Amygdala (tissue), 56 donors: ENCODE measurements at regions not wholly inside any gene's neighbourhood (a gene's known extent, or its start where the extent isn't known, plus 50 kb on each side); places are given as distances from the start of the nearest gene placed in this dataset.

Source experiments
- DNase-seq, 56 donors: peaks; one replicate each; lab custom pipeline; 2025; lab: John Stamatoyannopoulos, UW

DNA sequence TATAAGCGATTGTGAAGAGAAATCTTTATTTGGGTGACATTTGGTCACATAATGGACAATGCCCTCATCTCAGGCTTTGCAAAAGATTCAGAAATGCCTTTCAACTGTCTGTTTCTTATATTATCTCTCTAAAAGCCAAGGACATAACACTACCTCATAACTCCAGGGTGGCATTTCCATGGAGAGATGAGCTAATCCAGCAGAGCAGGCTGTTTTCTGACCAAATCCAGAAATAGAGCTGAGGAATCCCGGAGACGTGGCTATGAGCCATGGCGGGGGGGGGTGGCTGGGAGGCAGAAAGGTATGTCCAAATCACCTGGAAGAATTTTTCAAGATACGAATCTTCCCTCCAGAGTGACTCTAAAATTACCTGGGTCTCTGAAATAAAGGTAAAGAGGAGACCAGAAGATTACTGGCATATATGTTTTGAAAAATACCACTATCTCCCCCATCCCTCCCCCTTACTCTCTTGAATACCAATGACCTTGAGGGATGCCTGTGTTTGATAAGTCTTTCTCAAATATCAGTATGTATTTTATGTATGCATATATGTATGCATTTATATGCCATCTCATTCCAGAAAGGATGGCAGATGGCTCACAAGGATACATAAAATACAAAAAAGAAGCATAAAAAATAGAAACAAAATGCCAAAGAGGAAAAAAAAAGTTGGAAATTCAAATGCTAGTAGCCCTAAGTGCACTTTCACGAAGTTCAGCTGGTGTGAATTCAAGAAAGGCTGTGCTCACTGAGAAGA lies 296.0 kb upstream of the MGAT5 start:
- DNase-seq = no peak

DNA sequence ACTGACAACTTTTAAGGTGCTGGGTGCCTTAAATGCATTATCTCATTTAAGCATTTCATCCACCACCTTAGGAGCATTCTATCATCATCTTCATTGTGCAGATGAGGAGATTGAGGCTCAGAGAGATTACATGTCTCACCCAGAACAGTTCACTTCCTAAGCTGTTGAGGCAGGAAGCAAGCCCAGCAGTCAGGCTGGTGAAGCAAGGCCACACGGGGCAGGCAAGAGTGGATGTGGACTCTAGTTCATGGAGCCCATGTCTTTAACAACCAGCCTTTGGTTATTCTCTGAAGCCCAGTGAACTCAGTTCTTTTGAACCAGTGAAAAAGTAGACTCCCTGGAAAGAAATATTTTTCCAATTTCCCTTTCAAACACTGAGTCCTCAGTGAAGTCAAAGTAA lies 294.8 kb upstream of the MGAT5 start:
- DNase-seq = no peak

DNA sequence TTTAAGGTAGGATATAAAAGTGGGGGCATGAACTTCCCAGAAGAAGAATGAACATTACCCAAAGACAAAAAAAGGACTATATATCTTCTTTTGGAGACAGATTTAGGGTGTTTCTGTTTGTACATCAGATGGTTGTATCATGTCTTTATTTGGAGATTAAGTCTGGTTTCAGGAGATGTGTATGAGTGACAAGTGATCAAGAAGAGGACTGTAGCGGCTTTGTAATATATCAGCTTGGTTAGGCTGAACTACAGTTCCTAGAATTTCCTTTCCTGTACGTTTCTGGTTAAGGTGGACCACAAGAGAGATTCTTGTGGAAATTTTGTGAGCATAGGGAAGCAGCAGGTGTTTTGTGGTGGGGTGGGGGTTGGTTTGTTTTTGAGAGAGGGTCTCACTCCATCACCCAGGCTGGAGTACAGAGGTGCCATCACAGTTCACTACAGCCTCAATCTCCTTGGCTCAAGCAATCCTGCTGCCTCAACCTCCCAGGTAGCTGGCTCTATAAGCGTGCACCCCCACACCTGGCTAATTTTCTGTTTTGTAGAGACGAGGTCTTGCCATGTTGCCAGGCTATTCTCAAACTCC lies 287.1 kb upstream of the MGAT5 start:
- no peak for DNase-seq

DNA sequence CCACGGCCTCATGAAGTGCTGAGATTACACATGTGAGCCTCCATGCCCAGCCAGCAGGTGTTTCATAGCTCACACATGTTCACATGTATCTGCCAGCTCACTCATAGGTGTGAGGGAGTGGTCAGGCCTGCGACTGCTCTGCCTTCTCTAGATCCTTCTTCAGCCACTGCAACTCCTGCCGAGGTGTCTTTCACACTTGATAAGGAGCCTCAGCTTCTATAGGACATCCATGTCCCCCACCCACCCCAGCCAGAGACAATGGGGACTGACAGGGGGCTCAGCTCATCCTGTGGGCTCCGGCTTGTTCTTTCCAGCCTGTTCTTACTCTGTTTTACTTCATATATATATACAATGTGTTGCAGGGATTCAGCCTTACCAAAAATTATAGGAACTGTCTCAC lies 286.5 kb upstream of the MGAT5 start:
- no peak for DNase-seq

DNA sequence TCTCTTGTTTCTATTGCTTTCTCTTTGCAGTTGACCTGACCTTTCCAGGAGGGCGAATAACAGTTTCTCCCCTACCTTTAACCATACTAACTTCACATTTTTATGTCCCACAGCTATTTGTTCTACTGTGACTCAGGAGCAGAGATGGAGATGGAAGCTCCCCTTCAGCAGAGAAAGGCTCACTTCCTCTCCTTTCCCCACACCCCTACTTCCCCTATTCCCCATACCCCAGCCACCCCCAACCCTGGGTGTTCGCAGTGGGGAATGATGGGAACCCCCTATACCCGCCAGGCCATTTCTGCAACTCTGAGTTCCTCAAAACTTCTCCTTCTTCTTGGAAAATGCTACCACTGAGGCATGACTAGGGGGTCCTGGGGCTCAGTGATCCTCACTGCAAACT lies 285.4 kb upstream of the MGAT5 start:
- peak in 6 of 56 donors; percentile 3 to 32 (median 9) for DNase-seq

DNA sequence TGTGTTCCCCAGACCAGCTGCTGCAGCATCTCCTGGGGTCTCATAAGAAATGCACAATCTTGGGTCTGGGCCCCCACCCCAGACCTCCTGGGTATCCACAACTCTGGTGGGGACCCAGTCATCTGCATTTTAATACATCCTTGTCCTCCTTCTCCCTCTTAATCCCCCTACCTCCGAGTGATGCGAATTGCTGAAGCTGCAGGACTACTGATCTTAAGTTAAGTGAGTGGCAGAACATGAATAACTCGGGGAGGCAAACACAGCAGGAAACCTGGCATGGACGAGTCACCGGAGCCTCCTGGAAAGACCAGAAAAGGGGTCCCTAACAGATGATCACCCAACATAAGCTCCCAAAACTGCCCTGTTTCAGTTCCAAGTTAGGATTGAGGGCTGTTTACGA lies 283.2 kb upstream of the MGAT5 start:
- DNase-seq = no peak

DNA sequence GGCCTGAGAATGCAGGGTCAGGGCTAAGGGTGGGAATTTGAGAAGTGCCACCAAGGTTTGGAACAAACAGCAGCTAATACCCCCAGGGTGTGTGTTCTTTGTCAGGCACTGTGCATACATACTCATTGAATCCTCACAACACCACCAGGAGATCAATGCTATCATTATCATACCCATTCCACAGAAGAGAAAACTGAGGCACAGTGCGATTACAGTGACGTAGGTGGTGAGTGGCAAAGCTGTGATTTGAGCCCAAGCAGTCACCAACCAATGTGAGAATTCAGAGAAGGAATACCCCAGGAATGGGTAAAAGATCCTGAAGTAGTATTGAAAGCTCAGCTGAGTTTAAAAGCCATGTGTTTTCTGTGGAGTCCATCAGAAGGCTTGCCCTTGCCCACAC lies 281.6 kb upstream of the MGAT5 start:
- DNase-seq = no peak

DNA sequence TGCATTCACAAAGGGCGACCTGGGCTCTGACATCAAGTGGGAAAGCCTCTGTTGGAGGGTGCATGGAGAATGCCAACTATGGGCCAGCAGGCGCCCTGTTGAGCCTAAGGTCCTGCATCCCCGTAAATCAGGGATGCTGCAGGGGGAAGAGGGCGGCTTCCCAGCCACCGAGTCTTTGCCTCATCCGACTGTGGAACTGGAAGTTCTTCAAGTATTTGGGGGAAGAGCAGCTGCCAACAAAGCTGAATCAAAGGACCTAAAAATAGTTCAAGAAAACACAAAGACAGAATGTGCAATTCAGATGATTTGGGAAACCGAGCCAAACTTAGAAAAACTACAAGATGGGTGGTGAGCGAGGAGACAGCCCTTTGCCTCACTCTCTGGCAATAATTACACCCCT lies 281.1 kb upstream of the MGAT5 start:
- peak in 12 of 56 donors; percentile 4 to 44 (median 30) for DNase-seq

DNA sequence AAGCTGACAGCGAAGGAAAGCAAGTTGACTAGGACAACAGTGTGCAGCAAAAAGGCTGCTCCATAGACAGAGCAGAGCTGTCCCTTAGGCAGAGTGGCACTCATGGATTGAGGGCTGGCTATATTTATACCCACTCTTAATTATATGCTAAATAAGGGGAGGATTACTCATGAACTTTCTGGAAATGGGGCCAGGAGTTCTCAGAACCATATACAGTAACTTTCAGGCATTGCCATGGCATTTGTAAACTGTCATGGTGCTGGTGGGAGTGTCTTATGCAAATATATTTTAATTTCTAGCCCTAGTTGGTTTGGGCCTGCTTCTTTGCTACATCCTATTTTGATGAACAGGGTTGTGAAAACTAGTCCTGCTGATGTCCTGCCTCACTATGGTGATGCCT lies 279.5 kb upstream of the MGAT5 start:
- no peak for DNase-seq

DNA sequence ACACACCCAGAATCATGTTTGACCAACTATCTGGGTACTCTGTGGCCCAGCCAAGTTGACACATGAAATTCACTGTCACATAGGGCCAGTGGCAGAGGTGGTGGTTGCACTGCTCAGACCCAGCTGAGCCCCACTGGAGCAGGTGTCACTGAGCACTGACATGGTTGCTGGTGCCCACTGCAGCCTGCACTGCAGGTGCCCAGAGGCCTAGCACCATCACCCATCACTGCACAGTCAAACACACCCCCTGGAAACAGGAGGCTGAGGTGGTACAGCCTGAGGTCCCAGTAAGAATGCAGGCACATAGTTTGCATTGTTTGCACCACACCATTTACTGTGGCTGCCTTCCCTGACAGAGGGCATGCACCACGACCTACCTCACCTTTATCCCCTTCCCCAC lies 278.7 kb upstream of the MGAT5 start:
- DNase-seq = no peak

DNA sequence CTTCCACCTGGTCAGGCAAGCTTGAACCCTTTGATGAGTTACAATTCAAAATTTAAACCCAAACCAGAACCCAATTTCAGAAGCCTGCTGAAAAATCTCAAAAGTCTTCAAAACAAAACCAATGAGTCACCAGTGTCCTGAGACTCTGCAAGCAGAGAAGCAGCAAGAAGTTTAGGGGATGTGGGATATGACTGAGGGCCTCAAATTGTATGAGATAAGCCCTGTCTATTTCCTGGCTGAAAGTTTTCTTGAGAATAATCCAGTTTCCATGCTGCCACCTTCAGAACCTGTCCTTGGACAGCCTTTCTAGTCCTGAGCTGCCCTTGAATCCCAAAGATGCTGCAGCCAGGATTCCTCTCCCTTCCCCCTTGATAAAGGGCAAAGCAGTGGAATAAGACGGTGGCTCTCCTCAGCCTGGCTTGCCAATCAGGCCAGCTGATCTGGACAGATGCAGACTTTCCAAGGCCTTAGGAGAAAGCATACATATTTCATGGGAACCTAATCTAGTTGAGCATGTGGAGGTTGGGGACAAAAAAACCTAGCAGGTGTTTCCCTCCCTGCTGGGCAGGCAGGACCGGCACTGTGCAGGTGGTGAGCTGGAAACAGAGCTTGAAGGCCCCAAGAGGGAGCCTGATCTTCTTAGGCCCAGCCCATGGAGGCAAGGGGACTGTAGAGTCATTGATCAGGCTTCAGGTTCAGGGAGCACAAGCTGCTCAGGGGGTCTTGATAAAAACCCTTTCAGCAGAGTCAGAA lies 278.0 kb upstream of the MGAT5 start:
- DNase-seq = no peak

DNA sequence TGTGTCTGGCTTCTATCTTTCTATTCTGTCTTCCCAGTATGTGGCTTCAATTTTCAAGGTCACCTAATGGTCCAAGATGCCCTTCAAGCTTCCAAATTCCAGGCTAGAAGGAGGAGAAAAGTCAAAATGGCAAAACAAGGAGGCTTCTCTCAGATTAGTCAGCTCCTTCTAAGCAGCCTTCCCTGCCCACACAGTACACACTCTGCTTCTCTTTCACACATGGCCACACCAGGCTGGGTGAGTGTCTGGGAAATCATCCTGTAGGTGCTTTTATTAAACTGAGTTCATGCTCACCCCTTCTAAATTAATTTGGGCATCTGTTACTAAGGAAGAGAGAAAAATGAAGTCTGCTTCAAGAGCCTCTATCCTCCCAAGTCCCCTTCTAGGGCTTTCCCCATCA lies 277.2 kb upstream of the MGAT5 start:
- DNase-seq = peak in 9 of 56 donors; percentile 4 to 39 (median 8)

DNA sequence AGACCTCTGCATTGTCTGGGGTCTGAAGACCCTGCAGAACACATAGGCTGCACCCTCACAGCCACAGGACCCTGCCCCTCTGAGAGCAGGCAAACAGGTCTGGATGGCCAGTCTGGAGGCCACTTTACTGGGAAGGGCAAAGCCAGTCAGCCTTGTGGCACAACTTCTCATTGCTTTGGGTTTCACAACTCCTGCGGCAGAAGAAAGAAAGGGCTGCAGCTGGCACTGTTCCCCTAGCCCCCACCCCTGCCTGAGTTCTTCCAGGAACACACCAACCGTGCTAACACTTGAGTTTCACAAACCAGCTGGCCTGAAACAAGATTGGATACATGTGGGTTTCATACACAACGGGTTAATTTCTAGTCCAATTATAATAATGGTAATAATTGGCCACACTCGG lies 276.5 kb upstream of the MGAT5 start:
- DNase-seq = peak in 11 of 56 donors; percentile 6 to 26 (median 11)

DNA sequence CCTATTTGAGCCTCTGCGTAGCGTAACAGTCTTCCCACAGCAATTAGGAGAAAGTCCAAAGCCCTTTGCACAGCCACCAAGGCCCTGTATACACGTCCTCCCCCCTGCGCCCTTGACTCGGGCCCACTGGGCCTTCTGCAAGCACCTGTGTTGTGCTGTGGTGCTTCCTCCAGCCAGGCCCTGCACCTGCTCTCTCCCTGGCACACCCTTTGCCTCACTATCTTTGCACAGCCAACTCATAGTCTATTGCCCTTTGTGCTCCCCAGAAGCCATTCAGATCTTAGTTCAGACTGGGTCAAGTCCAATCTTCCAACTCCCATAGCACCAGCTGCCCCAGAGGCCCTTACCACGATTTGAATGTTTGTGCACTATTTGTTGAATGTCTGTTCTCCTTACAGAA lies 271.6 kb upstream of the MGAT5 start:
- DNase-seq = no peak

DNA sequence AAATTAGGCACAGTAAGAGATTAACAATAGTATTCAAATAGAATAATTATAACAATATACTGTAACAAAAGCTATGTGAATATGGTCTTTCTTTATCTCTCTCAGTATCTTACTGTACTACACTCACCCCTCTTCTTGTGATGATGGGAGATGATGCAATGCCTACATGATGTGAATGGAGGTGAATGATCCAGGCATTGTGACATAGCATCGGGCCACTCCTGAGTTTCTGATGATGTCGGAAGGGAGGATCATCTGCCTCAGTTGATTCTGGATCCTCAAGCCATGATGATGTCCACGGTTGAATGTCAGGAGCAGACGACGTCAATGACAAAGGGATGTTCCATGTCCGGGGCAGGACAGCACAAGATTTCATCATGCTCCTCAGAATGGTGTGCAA lies 268.3 kb upstream of the MGAT5 start:
- no peak for DNase-seq

DNA sequence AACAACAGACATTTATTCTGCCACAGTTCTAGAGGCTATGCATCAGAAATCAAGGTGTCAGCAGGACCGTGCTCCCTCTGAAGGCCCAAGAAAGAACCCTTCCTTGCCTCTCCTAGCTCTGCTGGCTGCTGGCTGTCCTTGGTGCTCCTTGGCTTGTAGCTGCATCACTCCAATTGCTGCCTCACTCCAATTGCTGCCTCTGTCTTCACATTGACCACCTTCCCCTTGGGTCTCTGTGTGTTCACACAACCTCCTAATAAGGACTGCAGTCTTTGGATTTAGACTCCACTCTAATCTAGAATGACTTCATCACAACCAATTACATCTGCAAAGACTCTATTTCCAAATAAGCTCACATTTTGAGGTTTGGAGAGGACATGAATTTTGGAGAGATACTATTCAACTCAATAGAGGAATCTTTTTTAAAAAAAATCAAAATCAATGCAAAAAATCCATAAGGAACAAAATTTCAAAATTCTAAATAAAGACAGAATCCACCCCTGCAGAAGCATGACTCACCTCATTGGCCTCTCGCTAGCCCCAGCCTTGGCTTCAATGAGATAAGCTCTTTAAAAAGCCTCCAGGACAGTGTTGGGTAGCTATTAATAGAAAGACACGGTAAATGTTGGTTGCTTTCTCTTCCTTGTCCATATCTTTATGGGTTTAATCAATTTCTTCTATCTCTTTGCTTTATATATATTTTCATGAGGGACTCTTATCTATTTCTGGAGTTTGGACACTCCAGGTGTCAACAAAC lies 267.6 kb upstream of the MGAT5 start:
- DNase-seq = no peak

DNA sequence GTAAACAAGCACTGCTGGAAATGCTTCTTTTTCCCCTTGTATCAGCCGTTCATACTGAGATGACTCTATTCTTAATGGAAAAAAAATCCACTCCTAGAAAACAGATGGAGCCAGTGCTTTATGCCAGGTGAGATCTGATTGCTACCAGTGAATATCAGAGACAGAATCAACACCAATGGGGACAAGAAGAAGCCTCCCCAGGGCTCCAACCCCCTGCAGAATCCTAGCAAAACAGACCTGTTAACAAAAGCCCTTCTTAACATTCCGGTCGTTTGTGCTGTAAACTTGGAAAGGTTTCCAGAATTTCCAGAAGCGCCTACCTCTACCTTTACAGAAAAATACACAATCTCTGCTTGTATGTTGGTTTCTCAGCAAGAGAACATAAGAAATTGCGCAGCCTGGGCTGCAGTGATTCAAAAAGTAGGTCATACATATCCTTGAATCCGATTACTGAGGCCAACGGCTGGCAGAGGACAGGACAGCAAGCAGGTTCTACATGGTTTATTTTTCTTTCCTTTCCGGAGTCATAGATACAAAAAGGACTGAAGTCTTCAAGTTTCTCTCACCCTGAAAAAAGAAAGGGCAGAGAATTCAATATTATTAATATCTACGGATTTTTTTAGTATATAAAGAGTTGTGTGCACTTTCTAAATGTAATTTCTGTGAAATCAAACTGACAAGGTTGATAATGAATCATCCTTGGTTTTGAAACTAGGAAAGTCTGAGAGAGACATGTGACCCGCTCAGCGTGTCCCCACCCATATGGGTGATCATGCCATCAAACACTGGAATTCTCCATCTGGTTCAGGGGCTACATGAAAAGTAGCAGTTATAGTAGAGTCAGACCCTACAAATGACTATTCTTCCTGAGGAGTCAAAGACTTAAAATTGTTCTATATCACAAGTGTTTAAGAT lies 266.7 kb upstream of the MGAT5 start:
- no peak for DNase-seq

DNA sequence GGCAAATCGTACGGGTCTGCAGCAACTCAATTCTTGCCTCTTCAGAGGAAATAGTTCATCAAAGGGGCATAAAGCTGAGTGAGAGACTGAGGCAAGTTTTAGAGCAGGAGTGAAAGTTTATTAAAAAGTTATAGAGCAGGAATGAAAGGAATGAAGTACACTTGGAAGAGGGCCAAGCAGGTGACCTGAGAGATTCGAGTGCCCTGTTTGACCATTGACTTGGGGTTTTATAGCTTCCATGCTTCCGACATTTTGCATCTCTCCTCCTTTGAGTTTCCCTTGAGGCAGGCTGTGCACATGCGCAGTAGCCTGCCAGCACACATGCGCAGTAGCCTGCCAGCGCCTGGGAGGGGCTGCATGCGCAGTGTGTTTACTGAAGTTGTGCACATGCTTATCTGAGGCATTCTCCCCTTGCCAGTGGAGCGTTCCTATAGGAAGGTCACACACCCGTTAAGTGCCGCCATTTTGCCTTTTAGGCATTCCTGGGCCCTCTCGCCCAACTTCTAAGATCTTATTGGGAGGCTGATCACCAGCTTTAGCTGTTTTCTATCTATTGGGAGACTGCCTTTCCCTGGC lies 265.5 kb upstream of the MGAT5 start:
- no peak for DNase-seq

DNA sequence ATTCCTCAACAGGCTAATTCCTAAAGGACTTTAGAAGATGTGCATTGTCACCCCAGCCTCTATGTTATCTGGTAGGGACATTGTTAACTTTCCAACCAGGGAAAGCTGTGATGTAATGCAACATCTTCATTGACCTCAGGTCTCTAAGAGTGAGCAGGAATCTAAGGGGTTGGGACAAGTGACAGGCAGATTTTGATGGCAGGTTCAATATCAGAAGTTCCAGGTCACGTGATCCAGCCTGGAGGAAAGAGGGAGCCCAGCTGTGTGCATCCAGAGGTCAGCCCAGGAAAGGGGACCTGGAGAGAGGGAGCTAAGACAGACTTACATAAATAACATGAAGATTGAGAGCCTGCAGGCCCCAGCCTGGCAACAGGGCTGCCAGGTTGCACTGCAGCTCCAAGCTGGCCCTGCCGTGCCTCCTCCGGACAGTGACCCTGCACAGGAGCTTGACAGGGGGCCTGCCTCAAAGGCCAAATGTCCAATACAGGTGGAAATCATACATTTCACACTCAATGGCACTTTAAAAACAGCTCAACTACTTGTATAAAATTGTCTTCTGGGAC lies 262.2 kb upstream of the MGAT5 start:
- DNase-seq = no peak
